OCI-LY3 (cell line): ENCODE measurements at regions not wholly inside any gene's neighbourhood (a gene's known extent, or its start where the extent isn't known, plus 50 kb on each side); places are given as distances from the start of the nearest gene placed in this dataset.

Source experiments
- H2AFZ ChIP-seq: fragments of 200-600, 300-600 bp; shearing (Covaris generic); 2 replicates; pipeline ENCODE4 v1.6.0; 2014; ENCODE audit warnings: antibody characterized with exemption, low read depth, low read length
- H3K27ac ChIP-seq: fragments of 200-600, 300-600 bp; sonication (generic); 2 replicates; pipeline ENCODE4 v1.5.1; 2014; ENCODE audit warnings: mild to moderate bottlenecking, low read length, moderate library complexity, mixed read lengths
- H3K27me3 ChIP-seq: fragments of 200-600, 300-600 bp; sonication (generic); 2 replicates; pipeline ENCODE4 v1.6.1; 2014; ENCODE audit warnings: low read depth, low read length, mixed read lengths
- H3K36me3 ChIP-seq: fragments of 200-600, 300-600 bp; sonication (generic); replicated peaks from 2 replicates; pipeline ENCODE3; 2014; ENCODE audit warnings: low read depth, low read length, mixed read lengths
- H3K4me1 ChIP-seq: fragments of 300-600, 200-600 bp; sonication (generic); 2 replicates; pipeline ENCODE4 v1.6.1; 2014; ENCODE audit warnings: low read length, mixed read lengths
- H3K4me2 ChIP-seq: fragments of 200-600, 300-600 bp; sonication (generic); 2 replicates; pipeline ENCODE4 v1.6.1; 2014; ENCODE audit warnings: low read length, mixed read lengths
- H3K4me3 ChIP-seq: fragments of 300-600, 200-600 bp; sonication (generic); 2 replicates; pipeline ENCODE4 v1.5.1; 2014; ENCODE audit warnings: antibody characterized with exemption, mild to moderate bottlenecking, low read length, moderate library complexity
- H3K79me2 ChIP-seq: fragments of 300-600, 200-600 bp; shearing (Covaris generic); 2 replicates; pipeline ENCODE4 v1.6.1; 2014; ENCODE audit warnings: mild to moderate bottlenecking, low read length, mixed read lengths
- H3K9ac ChIP-seq: fragments of 300-600, 200-600 bp; shearing (Covaris generic); 2 replicates; pipeline ENCODE4 v1.6.0; 2014; ENCODE audit warnings: mild to moderate bottlenecking, low read length, moderate library complexity
- H3K9me3 ChIP-seq: fragments of 200-600, 300-600 bp; shearing (Covaris generic); 2 replicates; pipeline ENCODE4 v1.6.1; 2014; ENCODE audit warnings: low read length, mixed read lengths; ENCODE audit not compliant: insufficient read depth
- H4K20me1 ChIP-seq: fragments of 200-600, 300-600 bp; sonication (generic); 2 replicates; pipeline ENCODE4 v1.6.1; 2016; ENCODE audit warnings: low read length, mixed read lengths; ENCODE audit not compliant: insufficient read depth
- CTCF ChIP-seq: fragments of 200-600, 300-600 bp; sonication (generic); IDR thresholded peaks from 2 replicates; pipeline ENCODE4 v1.5.1; 2014; ENCODE audit warnings: antibody characterized with exemption, low read length, low read depth
- EZH2phosphoT487 ChIP-seq: fragments of 200-600 bp; shearing (Covaris generic); IDR thresholded peaks from 2 replicates; pipeline ENCODE4 v1.6.1; 2018; ENCODE audit warnings: antibody characterized with exemption, mixed run types, low read depth

GRCh38 chr1:4880626-4881025 lies 226.2 kb downstream of the AJAP1 start:
- Histone ChIP-seq H3K4me3 (no peak overlapping the region), H4K20me1 (no peaks in the 10 kb centered on the region), H3K4me1 (no peaks in the 10 kb centered on the region), H2AFZ (no peak overlapping the region), H3K4me2 (no peak overlapping the region), H3K27me3 (peaks cover 7% of the 10 kb centered on the region; the same call in 1 of the 2 replicates), H3K27ac (no peak overlapping the region), H3K79me2 (no peaks in the 10 kb centered on the region), H3K9me3 (no peaks in the 10 kb centered on the region), H3K36me3 (no peaks in the 10 kb centered on the region), H3K9ac (no peak overlapping the region)
- TF ChIP-seq CTCF (no peak), EZH2phosphoT487 (no peak)

DNA sequence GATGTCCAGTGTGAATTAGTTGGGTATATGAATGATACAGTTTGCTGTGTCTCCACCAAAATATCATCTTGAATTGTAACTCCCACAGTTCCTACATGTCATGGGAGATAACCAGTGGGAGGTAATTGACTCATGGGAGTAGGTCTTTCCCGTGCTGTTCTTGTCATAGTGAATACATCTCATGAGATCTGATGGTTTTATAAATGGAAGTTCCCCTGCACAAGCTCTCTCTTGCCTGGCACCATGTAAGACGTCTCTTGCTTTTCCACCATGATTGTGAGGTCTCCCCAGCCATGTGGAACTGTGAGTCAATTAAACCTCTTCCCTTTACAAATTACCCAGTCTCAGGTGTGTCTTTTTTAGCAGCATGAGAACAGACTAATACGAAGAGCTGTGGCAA lies 223.0 kb downstream of the AJAP1 start:
- H3K36me3 ChIP-seq = no peaks in the 10 kb centered on the region
- no peaks in the 10 kb centered on the region for H3K9me3 ChIP-seq
- no peak overlapping the region for H3K9ac ChIP-seq
- H3K79me2 ChIP-seq = no peaks in the 10 kb centered on the region
- TF ChIP-seq CTCF = no peak
- TF ChIP-seq EZH2phosphoT487 = no peak
- H3K4me1 ChIP-seq = no peaks in the 10 kb centered on the region
- H2AFZ ChIP-seq = no peak overlapping the region
- no peak overlapping the region for H3K27ac ChIP-seq
- H3K27me3 ChIP-seq = no peaks in the 10 kb centered on the region
- H4K20me1 ChIP-seq = no peaks in the 10 kb centered on the region
- H3K4me2 ChIP-seq = no peak overlapping the region
- no peak overlapping the region for H3K4me3 ChIP-seq

DNA sequence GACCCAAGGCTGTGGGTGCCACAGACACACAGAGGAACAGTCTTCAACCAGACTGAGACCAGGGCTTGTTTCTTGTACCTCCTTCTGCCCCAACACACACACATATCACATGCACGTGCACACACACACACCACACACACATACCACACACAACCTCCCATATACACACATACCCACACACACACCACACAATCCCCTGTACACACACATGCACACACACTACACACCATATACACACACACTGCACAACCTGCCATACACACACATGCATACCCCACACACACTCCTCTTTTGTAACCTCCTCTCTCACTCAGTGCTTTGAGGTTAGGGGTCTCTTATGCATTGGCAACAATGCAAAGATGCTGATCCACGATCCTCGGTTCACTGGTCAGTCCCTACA lies 217.0 kb downstream of the AJAP1 start:
- TF ChIP-seq EZH2phosphoT487 = no peak
- no peak for TF ChIP-seq CTCF
- H4K20me1 ChIP-seq = no peaks in the 10 kb centered on the region
- no peak overlapping the region for H3K4me3 ChIP-seq
- H3K9ac ChIP-seq = no peak overlapping the region
- no peak overlapping the region for H2AFZ ChIP-seq
- H3K36me3 ChIP-seq = no peaks in the 10 kb centered on the region
- H3K27me3 ChIP-seq = no peaks in the 10 kb centered on the region
- no peak overlapping the region for H3K4me2 ChIP-seq
- H3K4me1 ChIP-seq = no peaks in the 10 kb centered on the region
- H3K9me3 ChIP-seq = no peaks in the 10 kb centered on the region
- no peak overlapping the region for H3K27ac ChIP-seq
- no peaks in the 10 kb centered on the region for H3K79me2 ChIP-seq

DNA sequence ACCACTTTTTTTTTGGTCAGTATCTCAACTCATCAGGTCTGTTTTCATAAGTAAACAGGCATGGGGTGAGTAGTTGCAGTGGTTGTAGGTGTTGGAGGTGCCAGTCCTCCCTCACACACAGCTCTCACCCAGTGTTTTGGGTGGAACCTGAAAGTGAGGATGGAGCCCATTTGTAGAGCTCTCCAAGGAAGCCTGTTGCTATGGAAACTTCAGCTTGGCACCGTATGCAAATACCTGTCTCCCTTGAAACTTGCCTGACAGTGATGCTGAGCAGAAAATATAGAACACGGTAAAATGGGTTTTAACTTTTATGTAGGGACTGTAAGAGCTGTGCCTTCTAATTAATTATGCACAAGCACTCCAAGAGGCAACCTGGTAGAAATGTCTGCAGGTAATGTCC lies 214.1 kb downstream of the AJAP1 start:
- H3K27ac ChIP-seq = no peak overlapping the region
- no peak for TF ChIP-seq EZH2phosphoT487
- no peak for TF ChIP-seq CTCF
- H3K27me3 ChIP-seq = no peaks in the 10 kb centered on the region
- H2AFZ ChIP-seq = no peak overlapping the region
- H3K4me2 ChIP-seq = no peak overlapping the region
- no peaks in the 10 kb centered on the region for H3K4me1 ChIP-seq
- H3K79me2 ChIP-seq = no peaks in the 10 kb centered on the region
- no peak overlapping the region for H3K9ac ChIP-seq
- H3K36me3 ChIP-seq = no peaks in the 10 kb centered on the region
- no peaks in the 10 kb centered on the region for H3K9me3 ChIP-seq
- H3K4me3 ChIP-seq = no peak overlapping the region
- H4K20me1 ChIP-seq = no peaks in the 10 kb centered on the region
